A549 (cell line): ENCODE measurements at regions not wholly inside any gene's neighbourhood (a gene's known extent, or its start where the extent isn't known, plus 50 kb on each side); places are given as distances from the start of the nearest gene placed in this dataset.

ENCODE experiments used
- ATAC-seq, 2 experiments: fragments of 200-7000 bp in 1 of 2; fragments of >200 bp in 1 of 2; cut with Nextera tagmentation in 1 of 2; cut with Tn5 transposase in 1 of 2; 3 replicates each; pipeline versions ENCODE4 v1.8.0 to v1.9.1; 2018 to 2020; ENCODE audit warnings: mild to moderate bottlenecking in 1 of 2, moderate library complexity in 1 of 2
- CTCF ChIA-PET: fragments of 300-600 bp; sonication (Branson Sonifier 250); formaldehyde crosslinking; extraction: SDS; loops from one replicate; lab custom pipeline; 2021; ENCODE audit warnings: antibody characterized with exemption, inconsistent platforms; lab: Yijun Ruan, JAX
- POLR2A ChIA-PET: fragments of 350-600 bp; formaldehyde crosslinking; extraction: SDS; loops from one replicate; lab custom pipeline; 2021; ENCODE audit warnings: antibody characterized with exemption, inconsistent platforms; lab: Yijun Ruan, JAX
- DNase-seq, 2 experiments: peaks; one replicate each; pipeline versions ENCODE4 v3.0.0 to v3.0.0-alpha.2; 2011 to 2016; ENCODE audit warnings: low read depth in 1 of 2, low spot score in 1 of 2
- FAIRE-seq: peaks from 2 replicates; lab custom pipeline; 2011; peaks lifted over from hg19 to GRCh38; lab: Jason Lieb, UNC
- H3K27ac ChIP-seq, 2 experiments: fragments of >200 bp; sonication (Bioruptor Twin); formaldehyde crosslinking; 3 replicates each; pipeline ENCODE4 v1.5.1; 2016 to 2017
- H3K4me1 ChIP-seq: fragments of >200 bp; sonication (Bioruptor Twin); formaldehyde crosslinking; 3 replicates; pipeline ENCODE4 v1.6.1; 2016
- H3K4me2 ChIP-seq: fragments of >200 bp; sonication (Bioruptor Twin); formaldehyde crosslinking; 3 replicates; pipeline ENCODE4 v1.6.1; 2016
- H3K4me3 ChIP-seq: fragments of >200 bp; sonication (Bioruptor Twin); formaldehyde crosslinking; 3 replicates; pipeline ENCODE4 v1.5.1; 2016
- H3K9me3 ChIP-seq: fragments of >200 bp; sonication (Bioruptor Twin); formaldehyde crosslinking; 3 replicates; pipeline ENCODE4 v1.6.1; 2016
- CHD4 ChIP-seq: fragments of 200-600 bp; sonication (generic); IDR thresholded peaks from 2 replicates; pipeline ENCODE4 v1.6.1; 2016; ENCODE audit warnings: antibody characterized with exemption, mild to moderate bottlenecking, borderline replicate concordance
- EHF ChIP-seq: fragments of 250-450 bp; sonication (Bioruptor Pico); IDR thresholded peaks from 2 replicates; pipeline ENCODE4 v1.5.0; 2020; ENCODE audit warnings: mild to moderate bottlenecking
- EHMT2 ChIP-seq: fragments of 200-600 bp; sonication (generic); IDR thresholded peaks from 2 replicates; pipeline ENCODE4 v1.6.1; 2016; ENCODE audit warnings: antibody characterized with exemption, low read depth, mild to moderate bottlenecking, moderate library complexity
- ESRRA ChIP-seq: fragments of 150-350 bp; IDR thresholded peaks from 2 replicates; pipeline ENCODE4 v1.6.1; 2014; ENCODE audit warnings: mild to moderate bottlenecking, low read length, borderline replicate concordance
- GATA3 ChIP-seq: IDR thresholded peaks from 2 replicates; pipeline ENCODE4 v1.6.1; 2012; ENCODE audit warnings: borderline replicate concordance
- HEYL ChIP-seq: fragments of 250-450 bp; sonication (Bioruptor Pico); IDR thresholded peaks from 2 replicates; pipeline ENCODE4 v1.8.0; 2021; ENCODE audit warnings: mild to moderate bottlenecking, moderate library complexity
- JUN ChIP-seq, 2 experiments: fragments of >200 bp; sonication (Bioruptor Twin); formaldehyde crosslinking; IDR thresholded peaks; 2 replicates in 1 of 2; 3 replicates in 1 of 2; pipeline ENCODE4 v1.6.1; 2016 to 2017
- MAZ ChIP-seq: fragments of 150-350 bp; IDR thresholded peaks from 2 replicates; pipeline ENCODE4 v1.6.1; 2014; ENCODE audit warnings: antibody characterized with exemption, low read depth, low read length, borderline replicate concordance
- NFE2L2 ChIP-seq: fragments of 150-350 bp; conservative IDR thresholded peaks from 2 replicates; pipeline ENCODE4 v1.6.1; 2014; ENCODE audit warnings: low read length
- NR3C1 ChIP-seq: fragments of >200 bp; sonication (Bioruptor Twin); formaldehyde crosslinking; IDR thresholded peaks from 3 replicates; pipeline ENCODE4 v1.6.1; 2017
- PHF8 ChIP-seq: fragments of 200-600 bp; sonication (generic); IDR thresholded peaks from 2 replicates; pipeline ENCODE4 v1.6.1; 2016; ENCODE audit warnings: low read depth, mild to moderate bottlenecking, antibody characterized with exemption, moderate library complexity, borderline replicate concordance
- RCOR1 ChIP-seq: fragments of 150-350 bp; IDR thresholded peaks from 2 replicates; pipeline ENCODE4 v1.6.1; 2014; ENCODE audit warnings: antibody characterized with exemption, low read length, low read depth
- RNF2 ChIP-seq: fragments of 200-600 bp; sonication (generic); IDR thresholded peaks from 2 replicates; pipeline ENCODE4 v1.6.1; 2016; ENCODE audit warnings: low read depth, mild to moderate bottlenecking, antibody characterized with exemption, moderate library complexity, borderline replicate concordance
- SMC3 ChIP-seq: fragments of >200 bp; sonication (Bioruptor Twin); formaldehyde crosslinking; IDR thresholded peaks from 3 replicates; pipeline ENCODE4 v1.6.1; 2018; ENCODE audit warnings: inconsistent platforms
- SREBF2 ChIP-seq: fragments of 450-650 bp; IDR thresholded peaks from 2 replicates; pipeline ENCODE4 v1.6.1; 2014; ENCODE audit warnings: mild to moderate bottlenecking, moderate library complexity
- ZFP36 ChIP-seq: fragments of 450-650 bp; IDR thresholded peaks from 2 replicates; pipeline ENCODE4 v1.6.1; 2014; ENCODE audit warnings: borderline replicate concordance; ENCODE audit not compliant: partially characterized antibody
- ZNF302 ChIP-seq: fragments of 250-450 bp; sonication (Bioruptor Pico); IDR thresholded peaks from 2 replicates; pipeline ENCODE4 v1.9.0; 2021; ENCODE audit warnings: inconsistent platforms, mild to moderate bottlenecking, moderate library complexity
- ZSCAN20 ChIP-seq: fragments of 250-450 bp; sonication (Bioruptor Pico); IDR thresholded peaks from 2 replicates; pipeline ENCODE4 v1.8.0; 2022; ENCODE audit warnings: mild to moderate bottlenecking, moderate library complexity
- WGBS: methylation state at CpG from one replicate; pipeline ENCODE4 v1.1.6; 2017; ENCODE audit errors: missing lambda C conversion rate; 5-methylcytosine and 5-hydroxymethylcytosine counted together
- TF ChIP-seq, protein P1 (sequence below): fragments of >200 bp; sonication (Bioruptor Twin); formaldehyde crosslinking; IDR thresholded peaks from 3 replicates; pipeline ENCODE4 v1.5.1; 2016
- TF ChIP-seq, protein P2 (sequence below): fragments of >200 bp; sonication (Bioruptor Twin); formaldehyde crosslinking; IDR thresholded peaks from 2 replicates; pipeline ENCODE4 v1.6.1; 2016
- TF ChIP-seq, protein P3 (sequence below): fragments of >200 bp; sonication (Bioruptor Twin); formaldehyde crosslinking; IDR thresholded peaks from 3 replicates; pipeline ENCODE4 v1.6.1; 2016
- TF ChIP-seq, protein P4 (sequence below): fragments of 200-600 bp; sonication (generic); IDR thresholded peaks from 2 replicates; pipeline ENCODE4 v1.6.1; 2016; ENCODE audit warnings: antibody characterized with exemption, mild to moderate bottlenecking, moderate library complexity
- TF ChIP-seq, protein P5 (sequence below): fragments of 250-450 bp; sonication (Bioruptor Pico); IDR thresholded peaks from 2 replicates; pipeline ENCODE4 v1.5.0; 2021; ENCODE audit warnings: mild to moderate bottlenecking, moderate library complexity, borderline replicate concordance

DNA sequence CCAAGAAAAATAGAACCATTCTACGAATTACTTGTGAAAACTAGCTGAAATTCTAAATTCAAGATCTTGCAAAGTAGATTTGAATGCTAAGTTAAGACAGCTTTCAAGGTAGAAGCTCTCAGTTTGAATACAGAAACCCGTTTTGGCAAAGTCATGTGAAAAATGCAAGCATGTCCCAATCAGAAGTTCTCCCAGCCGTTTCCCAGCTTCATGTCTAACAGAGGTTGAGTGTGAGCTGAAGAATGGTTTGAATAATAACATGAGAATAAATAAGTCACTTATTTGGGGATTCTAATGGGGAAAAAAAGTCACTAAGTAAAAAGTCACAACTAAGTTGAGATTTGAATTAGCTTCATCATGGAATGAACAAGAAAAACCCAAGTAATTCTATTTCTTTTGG is 152.5 kb upstream of the MAP3K1 start:
- peak; percentile 32 for FAIRE-seq
- POLR2A ChIA-PET = no interaction called here
- CTCF ChIA-PET = interaction anchor here (1.3 kb wide), 1 partner anchor 12 kb away, joined by 4 read pairs; no protein-coding TSS in a partner anchor

DNA sequence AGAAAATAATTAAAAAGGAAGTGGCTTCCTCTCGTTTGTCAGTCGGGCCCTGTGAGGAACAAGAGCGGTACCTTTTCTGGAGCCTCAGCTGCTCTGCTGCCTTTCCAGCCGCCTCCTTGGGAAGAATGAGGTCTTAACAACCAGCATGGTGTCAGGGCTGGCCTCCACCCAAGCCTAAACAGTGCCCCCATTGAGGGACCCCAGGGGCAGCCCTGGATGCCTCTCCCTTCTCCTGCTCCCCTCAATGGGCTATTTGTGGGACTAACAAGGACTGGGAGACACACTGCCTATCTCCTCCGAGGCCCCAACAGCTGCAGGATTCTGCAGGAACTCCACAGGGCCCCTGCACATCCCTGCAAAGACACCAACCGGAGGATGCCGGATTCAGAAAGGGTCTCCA is 155.4 kb upstream of the MAP3K1 start:
- WGBS = 74% methylated on average over 7 of the region's 7 CpGs
- TF ChIP-seq JUN (IDR thresholded peaks at IDR 0.05) = no peak
- TF ChIP-seq, protein P1, sequence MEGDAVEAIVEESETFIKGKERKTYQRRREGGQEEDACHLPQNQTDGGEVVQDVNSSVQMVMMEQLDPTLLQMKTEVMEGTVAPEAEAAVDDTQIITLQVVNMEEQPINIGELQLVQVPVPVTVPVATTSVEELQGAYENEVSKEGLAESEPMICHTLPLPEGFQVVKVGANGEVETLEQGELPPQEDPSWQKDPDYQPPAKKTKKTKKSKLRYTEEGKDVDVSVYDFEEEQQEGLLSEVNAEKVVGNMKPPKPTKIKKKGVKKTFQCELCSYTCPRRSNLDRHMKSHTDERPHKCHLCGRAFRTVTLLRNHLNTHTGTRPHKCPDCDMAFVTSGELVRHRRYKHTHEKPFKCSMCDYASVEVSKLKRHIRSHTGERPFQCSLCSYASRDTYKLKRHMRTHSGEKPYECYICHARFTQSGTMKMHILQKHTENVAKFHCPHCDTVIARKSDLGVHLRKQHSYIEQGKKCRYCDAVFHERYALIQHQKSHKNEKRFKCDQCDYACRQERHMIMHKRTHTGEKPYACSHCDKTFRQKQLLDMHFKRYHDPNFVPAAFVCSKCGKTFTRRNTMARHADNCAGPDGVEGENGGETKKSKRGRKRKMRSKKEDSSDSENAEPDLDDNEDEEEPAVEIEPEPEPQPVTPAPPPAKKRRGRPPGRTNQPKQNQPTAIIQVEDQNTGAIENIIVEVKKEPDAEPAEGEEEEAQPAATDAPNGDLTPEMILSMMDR = no peak
- no peak for TF ChIP-seq SREBF2
- TF ChIP-seq CHD4 = no peak
- no peak for TF ChIP-seq ZNF302 (CRISPR knock-in tag)
- no peak for TF ChIP-seq NR3C1
- TF ChIP-seq, protein P2, sequence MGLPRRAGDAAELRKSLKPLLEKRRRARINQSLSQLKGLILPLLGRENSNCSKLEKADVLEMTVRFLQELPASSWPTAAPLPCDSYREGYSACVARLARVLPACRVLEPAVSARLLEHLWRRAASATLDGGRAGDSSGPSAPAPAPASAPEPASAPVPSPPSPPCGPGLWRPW = no peak
- TF ChIP-seq, protein P3, sequence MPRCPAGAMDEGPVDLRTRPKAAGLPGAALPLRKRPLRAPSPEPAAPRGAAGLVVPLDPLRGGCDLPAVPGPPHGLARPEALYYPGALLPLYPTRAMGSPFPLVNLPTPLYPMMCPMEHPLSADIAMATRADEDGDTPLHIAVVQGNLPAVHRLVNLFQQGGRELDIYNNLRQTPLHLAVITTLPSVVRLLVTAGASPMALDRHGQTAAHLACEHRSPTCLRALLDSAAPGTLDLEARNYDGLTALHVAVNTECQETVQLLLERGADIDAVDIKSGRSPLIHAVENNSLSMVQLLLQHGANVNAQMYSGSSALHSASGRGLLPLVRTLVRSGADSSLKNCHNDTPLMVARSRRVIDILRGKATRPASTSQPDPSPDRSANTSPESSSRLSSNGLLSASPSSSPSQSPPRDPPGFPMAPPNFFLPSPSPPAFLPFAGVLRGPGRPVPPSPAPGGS = no peak
- TF ChIP-seq, protein P4, sequence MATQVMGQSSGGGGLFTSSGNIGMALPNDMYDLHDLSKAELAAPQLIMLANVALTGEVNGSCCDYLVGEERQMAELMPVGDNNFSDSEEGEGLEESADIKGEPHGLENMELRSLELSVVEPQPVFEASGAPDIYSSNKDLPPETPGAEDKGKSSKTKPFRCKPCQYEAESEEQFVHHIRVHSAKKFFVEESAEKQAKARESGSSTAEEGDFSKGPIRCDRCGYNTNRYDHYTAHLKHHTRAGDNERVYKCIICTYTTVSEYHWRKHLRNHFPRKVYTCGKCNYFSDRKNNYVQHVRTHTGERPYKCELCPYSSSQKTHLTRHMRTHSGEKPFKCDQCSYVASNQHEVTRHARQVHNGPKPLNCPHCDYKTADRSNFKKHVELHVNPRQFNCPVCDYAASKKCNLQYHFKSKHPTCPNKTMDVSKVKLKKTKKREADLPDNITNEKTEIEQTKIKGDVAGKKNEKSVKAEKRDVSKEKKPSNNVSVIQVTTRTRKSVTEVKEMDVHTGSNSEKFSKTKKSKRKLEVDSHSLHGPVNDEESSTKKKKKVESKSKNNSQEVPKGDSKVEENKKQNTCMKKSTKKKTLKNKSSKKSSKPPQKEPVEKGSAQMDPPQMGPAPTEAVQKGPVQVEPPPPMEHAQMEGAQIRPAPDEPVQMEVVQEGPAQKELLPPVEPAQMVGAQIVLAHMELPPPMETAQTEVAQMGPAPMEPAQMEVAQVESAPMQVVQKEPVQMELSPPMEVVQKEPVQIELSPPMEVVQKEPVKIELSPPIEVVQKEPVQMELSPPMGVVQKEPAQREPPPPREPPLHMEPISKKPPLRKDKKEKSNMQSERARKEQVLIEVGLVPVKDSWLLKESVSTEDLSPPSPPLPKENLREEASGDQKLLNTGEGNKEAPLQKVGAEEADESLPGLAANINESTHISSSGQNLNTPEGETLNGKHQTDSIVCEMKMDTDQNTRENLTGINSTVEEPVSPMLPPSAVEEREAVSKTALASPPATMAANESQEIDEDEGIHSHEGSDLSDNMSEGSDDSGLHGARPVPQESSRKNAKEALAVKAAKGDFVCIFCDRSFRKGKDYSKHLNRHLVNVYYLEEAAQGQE = no peak
- no peak for TF ChIP-seq ZSCAN20 (CRISPR knock-in tag)
- no peak for TF ChIP-seq HEYL (CRISPR knock-in tag)
- TF ChIP-seq ESRRA = no peak
- no peak for TF ChIP-seq RNF2
- TF ChIP-seq EHMT2 = no peak
- TF ChIP-seq MAZ = no peak
- no peak for TF ChIP-seq NFE2L2
- H3K4me3 ChIP-seq = no peak overlapping the region
- no peak for DNase-seq
- peaks cover 6% of the 10 kb centered on the region; the same call in 1 of the 3 replicates for H3K4me1 ChIP-seq
- POLR2A ChIA-PET = no interaction called here
- no peak for FAIRE-seq
- H3K27ac ChIP-seq = no peak overlapping the region
- CTCF ChIA-PET = interaction anchor here (1.6 kb wide), 1 partner anchor 45 kb away, joined by 4 read pairs; no protein-coding TSS in a partner anchor
- H3K9me3 ChIP-seq = no peaks in the 10 kb centered on the region
- no peak for ATAC-seq
- H3K4me2 ChIP-seq = no peak overlapping the region

More for the DNA sequence above, 152.5 kb upstream of the MAP3K1 start:
- no peak overlapping the region for H3K27ac ChIP-seq
- DNase-seq = no peak
- no peak overlapping the region for H3K4me3 ChIP-seq
- ATAC-seq = no peak
- no peaks in the 10 kb centered on the region for H3K9me3 ChIP-seq
- TF ChIP-seq, protein P5, sequence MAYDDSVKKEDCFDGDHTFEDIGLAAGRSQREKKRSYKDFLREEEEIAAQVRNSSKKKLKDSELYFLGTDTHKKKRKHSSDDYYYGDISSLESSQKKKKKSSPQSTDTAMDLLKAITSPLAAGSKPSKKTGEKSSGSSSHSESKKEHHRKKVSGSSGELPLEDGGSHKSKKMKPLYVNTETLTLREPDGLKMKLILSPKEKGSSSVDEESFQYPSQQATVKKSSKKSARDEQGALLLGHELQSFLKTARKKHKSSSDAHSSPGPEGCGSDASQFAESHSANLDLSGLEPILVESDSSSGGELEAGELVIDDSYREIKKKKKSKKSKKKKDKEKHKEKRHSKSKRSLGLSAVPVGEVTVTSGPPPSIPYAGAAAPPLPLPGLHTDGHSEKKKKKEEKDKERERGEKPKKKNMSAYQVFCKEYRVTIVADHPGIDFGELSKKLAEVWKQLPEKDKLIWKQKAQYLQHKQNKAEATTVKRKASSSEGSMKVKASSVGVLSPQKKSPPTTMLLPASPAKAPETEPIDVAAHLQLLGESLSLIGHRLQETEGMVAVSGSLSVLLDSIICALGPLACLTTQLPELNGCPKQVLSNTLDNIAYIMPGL (CRISPR knock-in tag) = no peak
- TF ChIP-seq SMC3 (no peak), RCOR1 (no peak), PHF8 (no peak), EHF (CRISPR knock-in tag) (no peak), GATA3 (no peak), NR3C1 (no peak), ZFP36 (no peak)
- 27% methylated on average over 3 of the region's 3 CpGs for WGBS
- no peak overlapping the region for H3K4me2 ChIP-seq
- no peaks in the 10 kb centered on the region for H3K4me1 ChIP-seq
